ENCODE measurements at regions not wholly inside any gene's neighbourhood (a gene's known extent, or its start where the extent isn't known, plus 50 kb on each side); places are given as distances from the start of the nearest gene placed in this dataset.

GRCh38 chr10:83673316-83673715 is 466.0 kb upstream of the GHITM start:
- TF ChIP-seq CTCF (IDR thresholded peaks at IDR 0.05) (no peak), POLR2AphosphoS5 (IDR thresholded peaks at IDR 0.05; ENCODE audit: insufficient read depth in 1 of 2, low read depth in 1 of 2) (no peak)

All from vagina (tissue), 2 donors.